ENCODE measurements at regions not wholly inside any gene's neighbourhood (a gene's known extent, or its start where the extent isn't known, plus 50 kb on each side); places are given as distances from the start of the nearest gene placed in this dataset.

GRCh38 chr10:44854693-44855350 lies 56.3 kb upstream of the TMEM72 start:
- no peaks in the 10 kb centered on the region for H3K27me3 ChIP-seq (ENCODE audit: control insufficient read depth, low read length)
- H3K4me2 ChIP-seq (ENCODE audit: low read length): no peak overlapping the region
- no peaks in the 10 kb centered on the region for H3K9me2 ChIP-seq (replicated peaks; ENCODE audit: control insufficient read depth, low read length)
- no peak overlapping the region for H3K27ac ChIP-seq (ENCODE audit: low read depth, low read length)
- no peaks in the 10 kb centered on the region for H3K4me1 ChIP-seq (ENCODE audit: control insufficient read depth, low read length)
- no peaks in the 10 kb centered on the region for H4K20me1 ChIP-seq (ENCODE audit: control insufficient read depth, insufficient read depth, low read depth, low read length)
- no peaks in the 10 kb centered on the region for H3K79me2 ChIP-seq (ENCODE audit: control insufficient read depth, low read length)
- no peaks in the 10 kb centered on the region for H3K36me3 ChIP-seq (ENCODE audit: control insufficient read depth, low read length)
- no peak for TF ChIP-seq EZH2phosphoT487 (IDR thresholded peaks at IDR 0.05; ENCODE audit: borderline replicate concordance, low read length)
- no peak for TF ChIP-seq CTCF (IDR thresholded peaks at IDR 0.05; ENCODE audit: low read depth, low read length, poor library complexity, severe bottlenecking)
- H3K4me3 ChIP-seq (ENCODE audit: low read length): no peak overlapping the region
- H3K9me3 ChIP-seq (ENCODE audit: control insufficient read depth, insufficient read depth, low read length): no peaks in the 10 kb centered on the region
- H3F3A ChIP-seq (ENCODE audit: control insufficient read depth, insufficient read depth): no peaks in the 10 kb centered on the region

GRCh38 chr10:44856696-44857095 lies 54.4 kb upstream of the TMEM72 start:
- Histone ChIP-seq H3K27me3 (ENCODE audit: control insufficient read depth, low read length) (no peaks in the 10 kb centered on the region), H3K79me2 (ENCODE audit: control insufficient read depth, low read length) (no peaks in the 10 kb centered on the region), H3K4me1 (ENCODE audit: control insufficient read depth, low read length) (no peaks in the 10 kb centered on the region), H3K36me3 (ENCODE audit: control insufficient read depth, low read length) (no peaks in the 10 kb centered on the region), H3K9me2 (replicated peaks; ENCODE audit: control insufficient read depth, low read length) (no peaks in the 10 kb centered on the region), H3K27ac (ENCODE audit: low read depth, low read length) (no peak overlapping the region), H3F3A (ENCODE audit: control insufficient read depth, insufficient read depth) (no peaks in the 10 kb centered on the region), H3K4me3 (ENCODE audit: low read length) (no peak overlapping the region), H3K4me2 (ENCODE audit: low read length) (no peak overlapping the region), H3K9me3 (ENCODE audit: control insufficient read depth, insufficient read depth, low read length) (no peaks in the 10 kb centered on the region), H4K20me1 (ENCODE audit: control insufficient read depth, insufficient read depth, low read depth, low read length) (no peaks in the 10 kb centered on the region)
- TF ChIP-seq EZH2phosphoT487 (IDR thresholded peaks at IDR 0.05; ENCODE audit: borderline replicate concordance, low read length): no peak
- no peak for TF ChIP-seq CTCF (IDR thresholded peaks at IDR 0.05; ENCODE audit: low read depth, low read length, poor library complexity, severe bottlenecking)

- Histone ChIP-seq H3K27ac (ENCODE audit: low read depth, low read length) (no peak overlapping the region), H3K4me3 (ENCODE audit: low read length) (no peak overlapping the region), H3K9me3 (ENCODE audit: control insufficient read depth, insufficient read depth, low read length) (no peaks in the 10 kb centered on the region), H3K4me2 (ENCODE audit: low read length) (no peak overlapping the region), H4K20me1 (ENCODE audit: control insufficient read depth, insufficient read depth, low read depth, low read length) (no peaks in the 10 kb centered on the region), H3K9me2 (replicated peaks; ENCODE audit: control insufficient read depth, low read length) (no peaks in the 10 kb centered on the region), H3F3A (ENCODE audit: control insufficient read depth, insufficient read depth) (no peaks in the 10 kb centered on the region), H3K4me1 (ENCODE audit: control insufficient read depth, low read length) (no peaks in the 10 kb centered on the region), H3K79me2 (ENCODE audit: control insufficient read depth, low read length) (no peaks in the 10 kb centered on the region), H3K27me3 (ENCODE audit: control insufficient read depth, low read length) (no peaks in the 10 kb centered on the region), H3K36me3 (ENCODE audit: control insufficient read depth, low read length) (no peaks in the 10 kb centered on the region)
- TF ChIP-seq EZH2phosphoT487 (IDR thresholded peaks at IDR 0.05; ENCODE audit: borderline replicate concordance, low read length) (no peak), CTCF (IDR thresholded peaks at IDR 0.05; ENCODE audit: low read depth, low read length, poor library complexity, severe bottlenecking) (peak; percentile 98)
These were observed 53.6 kb upstream of the TMEM72 start for GRCh38 chr10:44857363-44858016.

Data from DOHH2 (cell line).